ENCODE measurements at regions not wholly inside any gene's neighbourhood (a gene's known extent, or its start where the extent isn't known, plus 50 kb on each side); places are given as distances from the start of the nearest gene placed in this dataset.
"Not testable (repeated sequence)": the region's sequence is repeated elsewhere in the genome, so short reads cannot be mapped to it uniquely, and the experiment has no call there.

DNA sequence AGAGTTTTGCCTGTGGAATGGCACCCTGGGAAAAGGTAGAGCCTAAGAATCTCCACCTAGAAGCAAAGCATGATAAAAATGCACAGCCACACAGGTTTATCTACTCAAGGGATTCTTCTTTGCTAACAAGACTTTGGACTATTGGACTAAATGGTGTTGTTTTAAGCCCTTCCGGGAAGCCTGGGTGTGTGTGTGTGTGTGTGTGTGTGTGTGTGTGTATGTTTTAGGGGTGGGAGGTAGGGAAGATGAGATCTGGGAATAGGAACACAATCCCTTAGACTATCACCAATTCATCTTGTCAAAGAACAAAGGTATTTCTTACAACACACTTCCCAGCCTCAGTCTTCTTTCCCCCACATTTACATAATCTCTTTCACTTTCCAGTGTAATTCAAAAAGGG, 327.5 kb upstream of the FGF16 start:
- ATAC-seq (no peak), DNase-seq (no peak)
- H3K9me3 ChIP-seq, result no peaks in the 10 kb centered on the region
- no peak overlapping the region for H3K27ac ChIP-seq
- 63 to 81% (median 67%) methylated on average over 1 of the region's 1 CpG for WGBS, 3 donors
- no peaks in the 10 kb centered on the region for H3K36me3 ChIP-seq (ENCODE audit: insufficient read depth in 1 of 2, low read depth in 1 of 2)
- TF ChIP-seq, protein P1, sequence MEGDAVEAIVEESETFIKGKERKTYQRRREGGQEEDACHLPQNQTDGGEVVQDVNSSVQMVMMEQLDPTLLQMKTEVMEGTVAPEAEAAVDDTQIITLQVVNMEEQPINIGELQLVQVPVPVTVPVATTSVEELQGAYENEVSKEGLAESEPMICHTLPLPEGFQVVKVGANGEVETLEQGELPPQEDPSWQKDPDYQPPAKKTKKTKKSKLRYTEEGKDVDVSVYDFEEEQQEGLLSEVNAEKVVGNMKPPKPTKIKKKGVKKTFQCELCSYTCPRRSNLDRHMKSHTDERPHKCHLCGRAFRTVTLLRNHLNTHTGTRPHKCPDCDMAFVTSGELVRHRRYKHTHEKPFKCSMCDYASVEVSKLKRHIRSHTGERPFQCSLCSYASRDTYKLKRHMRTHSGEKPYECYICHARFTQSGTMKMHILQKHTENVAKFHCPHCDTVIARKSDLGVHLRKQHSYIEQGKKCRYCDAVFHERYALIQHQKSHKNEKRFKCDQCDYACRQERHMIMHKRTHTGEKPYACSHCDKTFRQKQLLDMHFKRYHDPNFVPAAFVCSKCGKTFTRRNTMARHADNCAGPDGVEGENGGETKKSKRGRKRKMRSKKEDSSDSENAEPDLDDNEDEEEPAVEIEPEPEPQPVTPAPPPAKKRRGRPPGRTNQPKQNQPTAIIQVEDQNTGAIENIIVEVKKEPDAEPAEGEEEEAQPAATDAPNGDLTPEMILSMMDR (IDR thresholded peaks at IDR 0.05), result no peak
- H3K4me1 ChIP-seq, result no peaks in the 10 kb centered on the region
- intact Hi-C loops (cut with DNase I), result no loop called here
- peaks cover 0 to 6% (median 0%) of the 10 kb centered on the region in 3 donors for H3K27me3 ChIP-seq (ENCODE audit: insufficient read depth in 3 of 3, low read length in 2 of 3)
- no peak overlapping the region for H3K4me3 ChIP-seq

DNA sequence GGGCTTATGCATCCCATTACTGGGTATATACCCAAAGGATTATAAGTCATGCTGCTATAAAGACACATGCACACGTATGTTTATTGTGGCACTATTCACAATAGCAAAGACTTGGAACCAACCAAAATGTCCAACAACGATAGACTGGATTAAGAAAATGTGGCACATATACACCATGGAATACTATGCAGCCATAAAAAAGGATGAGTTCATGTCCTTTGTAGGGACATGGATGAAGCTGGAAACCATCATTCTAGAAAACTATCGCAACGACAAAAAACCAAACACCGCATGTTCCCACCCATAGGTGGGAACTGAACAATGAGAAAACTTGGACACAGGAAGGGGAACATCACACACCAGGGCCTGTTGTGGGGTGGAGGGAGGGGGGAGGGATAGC, 323.3 kb upstream of the FGF16 start:
- H3K4me3 ChIP-seq; H3K27ac ChIP-seq; ATAC-seq; DNase-seq; H3K27me3 ChIP-seq (ENCODE audit: insufficient read depth in 3 of 3, low read length in 2 of 3); H3K36me3 ChIP-seq (ENCODE audit: insufficient read depth in 1 of 2, low read depth in 1 of 2); H3K9me3 ChIP-seq; H3K4me1 ChIP-seq; intact Hi-C loops (cut with DNase I): not testable (repeated sequence)
- 86 to 97% (median 95%) methylated on average over 4 of the region's 5 CpGs for WGBS, 3 donors

DNA sequence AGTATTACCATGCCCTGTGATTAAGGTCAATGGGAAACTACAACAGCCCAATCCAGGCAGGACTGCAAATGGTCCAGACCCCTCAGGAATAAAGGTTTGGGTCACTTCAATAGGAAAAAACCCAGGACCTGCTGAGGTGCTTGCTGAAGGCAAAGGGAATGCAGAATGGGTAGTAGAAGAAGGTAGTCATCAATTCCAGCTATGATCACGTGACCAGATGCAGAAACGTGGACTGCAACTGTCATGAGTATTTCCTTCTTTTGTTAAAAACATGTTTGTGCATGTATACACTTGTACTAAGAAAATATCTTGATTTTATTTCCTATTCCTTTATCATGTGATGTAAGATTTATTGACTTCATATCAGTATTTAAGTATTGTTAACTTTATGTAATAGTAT, 319.6 kb upstream of the FGF16 start:
- ATAC-seq; H3K4me3 ChIP-seq; H3K36me3 ChIP-seq (ENCODE audit: insufficient read depth in 1 of 2, low read depth in 1 of 2); H3K27me3 ChIP-seq (ENCODE audit: insufficient read depth in 3 of 3, low read length in 2 of 3); H3K4me1 ChIP-seq; DNase-seq; H3K27ac ChIP-seq; H3K9me3 ChIP-seq; intact Hi-C loops (cut with DNase I): not testable (repeated sequence)
- WGBS, 3 donors, result 36 to 64% (median 64%) methylated on average over 2 of the region's 2 CpGs

DNA sequence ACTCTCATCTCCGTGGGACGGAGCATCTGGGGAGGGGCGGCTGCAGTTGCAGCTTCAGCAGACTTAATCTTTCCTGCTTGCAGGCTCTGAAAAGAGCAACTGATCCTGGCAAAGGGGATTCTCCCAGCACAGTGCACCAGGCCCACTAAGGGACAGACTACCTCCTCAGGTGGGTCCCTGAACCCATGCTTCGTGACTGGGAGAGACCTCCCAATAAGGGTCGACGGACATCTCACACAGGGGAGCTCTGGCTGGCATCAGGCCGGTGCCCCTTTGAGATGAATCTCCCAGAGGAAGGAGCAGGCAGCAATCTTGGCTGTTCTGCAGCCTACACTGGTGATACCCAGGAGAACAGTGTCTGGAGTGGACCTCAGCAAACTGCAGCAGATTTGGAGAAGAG, 303.3 kb upstream of the FGF16 start:
- intact Hi-C loops (cut with DNase I), result no loop called here
- DNase-seq, result no peak
- peaks cover 0 to 7% (median 0%) of the 10 kb centered on the region in 3 donors for H3K27me3 ChIP-seq (ENCODE audit: insufficient read depth in 3 of 3, low read length in 2 of 3)
- H3K4me1 ChIP-seq, result no peaks in the 10 kb centered on the region
- WGBS, 3 donors, result 69 to 82% (median 79%) methylated on average over 7 of the region's 7 CpGs
- no peaks in the 10 kb centered on the region for H3K36me3 ChIP-seq (ENCODE audit: insufficient read depth in 1 of 2, low read depth in 1 of 2)
- H3K4me3 ChIP-seq, result no peak overlapping the region
- ATAC-seq, result no peak
- H3K9me3 ChIP-seq, result peaks cover 5% of the 10 kb centered on the region
- TF ChIP-seq, protein P1 (IDR thresholded peaks at IDR 0.05), result no peak
- H3K27ac ChIP-seq, result no peak overlapping the region

DNA sequence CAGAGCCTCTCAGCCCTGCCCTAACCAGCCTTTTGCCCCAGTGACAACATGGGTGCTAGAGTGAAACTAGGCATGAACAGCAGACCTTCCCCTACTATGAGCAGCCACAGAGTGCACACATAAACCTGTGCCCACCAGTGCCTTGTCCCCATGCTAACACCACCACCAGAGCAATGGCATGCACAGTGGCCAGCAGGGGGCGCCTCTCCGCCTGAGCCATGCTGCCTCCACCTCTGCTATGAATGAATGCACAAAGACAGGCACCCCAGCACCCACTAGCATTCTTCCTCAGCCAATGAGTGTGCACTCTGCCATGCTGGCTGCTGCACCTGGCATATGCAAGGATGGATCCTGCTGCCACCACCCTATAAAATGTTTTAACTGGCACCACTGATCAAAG, 286.9 kb upstream of the FGF16 start:
- TF ChIP-seq, protein P1 (IDR thresholded peaks at IDR 0.05), result peak; percentile 20
- Histone ChIP-seq H3K9me3 (peaks cover 19% of the 10 kb centered on the region), H3K27me3 (ENCODE audit: insufficient read depth in 3 of 3, low read length in 2 of 3) (no peaks in the 10 kb centered on the region), H3K36me3 (ENCODE audit: insufficient read depth in 1 of 2, low read depth in 1 of 2) (no peaks in the 10 kb centered on the region), H3K4me3 (no peak overlapping the region), H3K4me1 (no peaks in the 10 kb centered on the region), H3K27ac (no peak overlapping the region)
- 8 to 34% (median 31%) methylated on average over 2 of the region's 2 CpGs for WGBS, 3 donors
- no peak for ATAC-seq
- peak in 1 of 2 donors; percentile 44 for DNase-seq
- intact Hi-C loops (cut with DNase I), result no loop called here

DNA sequence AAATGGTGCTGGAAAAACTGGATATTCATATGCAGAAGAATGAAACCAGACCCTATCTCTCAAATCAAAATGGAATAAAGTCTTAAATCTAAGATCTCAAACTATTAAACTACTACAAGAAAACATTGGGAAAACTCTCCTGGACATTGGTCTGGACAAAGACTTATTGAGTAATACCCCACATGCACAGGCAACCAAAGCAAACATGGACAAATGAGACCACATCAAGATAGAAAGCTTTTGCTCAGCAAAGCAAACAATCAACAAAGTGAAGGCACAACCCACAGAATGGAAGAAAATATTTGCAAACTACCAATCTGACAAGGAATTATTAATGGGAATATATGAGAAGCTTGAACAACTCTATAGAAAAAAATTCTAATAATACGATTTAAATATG, 284.4 kb upstream of the FGF16 start:
- no peak for ATAC-seq
- intact Hi-C loops (cut with DNase I), result no loop called here
- no peaks in the 10 kb centered on the region for H3K36me3 ChIP-seq (ENCODE audit: insufficient read depth in 1 of 2, low read depth in 1 of 2)
- TF ChIP-seq, protein P1 (IDR thresholded peaks at IDR 0.05), result no peak
- no peak overlapping the region for H3K27ac ChIP-seq
- no peak for DNase-seq
- 86 to 100% (median 92%) methylated on average over 1 of the region's 1 CpG for WGBS, 3 donors
- no peaks in the 10 kb centered on the region for H3K27me3 ChIP-seq (ENCODE audit: insufficient read depth in 3 of 3, low read length in 2 of 3)
- no peak overlapping the region for H3K4me3 ChIP-seq
- peaks cover 12% of the 10 kb centered on the region for H3K9me3 ChIP-seq
- H3K4me1 ChIP-seq, result no peaks in the 10 kb centered on the region

Measured in psoas muscle (tissue), 7 donors.